Endodermal cell (in vitro differentiated cells): ENCODE measurements at regions not wholly inside any gene's neighbourhood (a gene's known extent, or its start where the extent isn't known, plus 50 kb on each side); places are given as distances from the start of the nearest gene placed in this dataset.

Experiments used
- DNase-seq: peaks from one replicate; pipeline ENCODE4 v3.0.0-alpha.2; 2017
- H3K27ac ChIP-seq: 2 replicates; pipeline ENCODE4 v1.5.1; 2013; ENCODE audit warnings: mild to moderate bottlenecking, low read depth, low read length, moderate library complexity
- H3K27me3 ChIP-seq: 2 replicates; pipeline ENCODE4 v1.6.1; 2013; ENCODE audit warnings: mild to moderate bottlenecking, low read length, moderate library complexity; ENCODE audit not compliant: insufficient read depth, control insufficient read depth, poor library complexity, severe bottlenecking
- H3K36me3 ChIP-seq: 2 replicates; pipeline ENCODE4 v1.7.0; 2013; ENCODE audit warnings: mild to moderate bottlenecking, low read length, moderate library complexity; ENCODE audit not compliant: control insufficient read depth, insufficient read depth
- H3K4me1 ChIP-seq: one replicate; pipeline ENCODE4 v1.7.0; 2013; ENCODE audit warnings: low read length; ENCODE audit not compliant: control insufficient read depth, insufficient read depth
- H3K4me3 ChIP-seq: 2 replicates; pipeline ENCODE4 v1.5.1; 2013; ENCODE audit warnings: mild to moderate bottlenecking, low read length, moderate library complexity
- H3K9ac ChIP-seq: 2 replicates; pipeline ENCODE4 v1.6.1; 2013; ENCODE audit warnings: mild to moderate bottlenecking, low read length, moderate library complexity; ENCODE audit not compliant: poor library complexity, severe bottlenecking; ENCODE audit errors: extremely low read depth
- H3K9me3 ChIP-seq: 2 replicates; pipeline ENCODE4 v1.6.1; 2013; ENCODE audit warnings: mild to moderate bottlenecking, low read length, moderate library complexity; ENCODE audit not compliant: control insufficient read depth
- H3K27ac Mint-ChIP-seq: 2 replicates; pipeline ENCODE4 v1.8.0; 2020; ENCODE audit warnings: mixed read lengths
- H3K27me3 Mint-ChIP-seq: 2 replicates; pipeline ENCODE4 v1.8.0; 2021; ENCODE audit warnings: mild to moderate bottlenecking, mixed read lengths; ENCODE audit not compliant: insufficient read depth
- H3K36me3 Mint-ChIP-seq: 2 replicates; pipeline ENCODE4 v1.8.0; 2020; ENCODE audit warnings: low read depth, mixed read lengths
- H3K4me1 Mint-ChIP-seq: 2 replicates; pipeline ENCODE4 v1.8.0; 2020; ENCODE audit warnings: mixed read lengths
- H3K4me3 Mint-ChIP-seq: 2 replicates; pipeline ENCODE4 v1.8.0; 2020; ENCODE audit warnings: mild to moderate bottlenecking, moderate library complexity, mixed read lengths
- H3K9me3 Mint-ChIP-seq: 2 replicates; pipeline ENCODE4 v1.8.0; 2020; ENCODE audit warnings: mild to moderate bottlenecking, mixed read lengths
- WGBS, 2 experiments: methylation state at CpG; one replicate each; pipeline versions ENCODE4 v1.1.5 to v1.1.7; 2013; ENCODE audit warnings: missing lambda C conversion rate in 2 of 2, mixed read lengths in 1 of 2; ENCODE audit not compliant: insufficient coverage in 1 of 2, insufficient read length in 1 of 2; 5-methylcytosine and 5-hydroxymethylcytosine counted together
- TF ChIP-seq, protein P1 (sequence below): fragments of 200-600 bp; sonication (generic); conservative IDR thresholded peaks from 2 replicates; pipeline ENCODE4 v1.5.0; 2021; ENCODE audit warnings: antibody characterized with exemption, mild to moderate bottlenecking

DNA sequence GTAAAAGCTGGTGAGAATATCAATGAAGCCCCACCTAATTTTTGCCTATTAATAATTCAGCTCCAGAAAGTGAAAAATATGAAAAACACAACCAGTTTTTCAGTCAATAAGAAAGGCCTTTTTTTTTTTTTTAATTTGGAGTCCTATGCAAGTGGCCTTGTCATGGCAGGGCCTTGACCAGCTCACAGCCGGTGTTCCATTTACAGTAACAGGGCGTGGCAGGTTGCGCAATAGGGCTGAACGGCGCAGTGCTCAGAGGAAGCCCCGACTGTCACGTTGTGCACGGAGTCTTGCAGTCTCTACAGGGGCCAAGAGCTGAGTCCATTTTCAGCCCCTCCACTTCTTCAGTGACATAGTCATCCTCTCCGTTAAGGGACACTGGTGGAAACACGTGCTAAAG lies 184.1 kb upstream of the FN1 start:
- H3K27ac Mint-ChIP-seq = peak overlapping the region; percentile 94
- H3K4me3 ChIP-seq = peak overlapping the region; percentile 71
- H3K4me1 ChIP-seq = peaks cover 22% of the 10 kb centered on the region
- no peak for DNase-seq
- peak overlapping the region; percentile 57 for H3K9ac ChIP-seq
- H3K36me3 Mint-ChIP-seq = peaks cover 7% of the 10 kb centered on the region
- 90 to 95% methylated on average over 10 of the region's 10 CpGs for WGBS, 2 experiments
- no peak overlapping the region for H3K4me3 Mint-ChIP-seq
- H3K27me3 Mint-ChIP-seq = no peaks in the 10 kb centered on the region
- H3K36me3 ChIP-seq = peaks cover 8% of the 10 kb centered on the region
- peaks cover 47% of the 10 kb centered on the region for H3K4me1 Mint-ChIP-seq
- no peaks in the 10 kb centered on the region for H3K27me3 ChIP-seq
- peak overlapping the region; percentile 85 for H3K27ac ChIP-seq
- peaks cover 21% of the 10 kb centered on the region for H3K9me3 Mint-ChIP-seq
- peaks cover 29% of the 10 kb centered on the region for H3K9me3 ChIP-seq
- TF ChIP-seq, protein P1, sequence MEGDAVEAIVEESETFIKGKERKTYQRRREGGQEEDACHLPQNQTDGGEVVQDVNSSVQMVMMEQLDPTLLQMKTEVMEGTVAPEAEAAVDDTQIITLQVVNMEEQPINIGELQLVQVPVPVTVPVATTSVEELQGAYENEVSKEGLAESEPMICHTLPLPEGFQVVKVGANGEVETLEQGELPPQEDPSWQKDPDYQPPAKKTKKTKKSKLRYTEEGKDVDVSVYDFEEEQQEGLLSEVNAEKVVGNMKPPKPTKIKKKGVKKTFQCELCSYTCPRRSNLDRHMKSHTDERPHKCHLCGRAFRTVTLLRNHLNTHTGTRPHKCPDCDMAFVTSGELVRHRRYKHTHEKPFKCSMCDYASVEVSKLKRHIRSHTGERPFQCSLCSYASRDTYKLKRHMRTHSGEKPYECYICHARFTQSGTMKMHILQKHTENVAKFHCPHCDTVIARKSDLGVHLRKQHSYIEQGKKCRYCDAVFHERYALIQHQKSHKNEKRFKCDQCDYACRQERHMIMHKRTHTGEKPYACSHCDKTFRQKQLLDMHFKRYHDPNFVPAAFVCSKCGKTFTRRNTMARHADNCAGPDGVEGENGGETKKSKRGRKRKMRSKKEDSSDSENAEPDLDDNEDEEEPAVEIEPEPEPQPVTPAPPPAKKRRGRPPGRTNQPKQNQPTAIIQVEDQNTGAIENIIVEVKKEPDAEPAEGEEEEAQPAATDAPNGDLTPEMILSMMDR = no peak

GRCh38 chr2:215619022-215619958 lies 183.4 kb upstream of the FN1 start:
- H3K9me3 Mint-ChIP-seq = peaks cover 26% of the 10 kb centered on the region
- Histone ChIP-seq H3K9me3 (peaks cover 36% of the 10 kb centered on the region), H3K4me3 (peak overlapping the region; percentile 71), H3K4me1 (peaks cover 17% of the 10 kb centered on the region), H3K27me3 (no peaks in the 10 kb centered on the region), H3K36me3 (peaks cover 8% of the 10 kb centered on the region), H3K9ac (peak overlapping the region; percentile 57), H3K27ac (peak overlapping the region; percentile 85)
- peaks cover 13% of the 10 kb centered on the region for H3K36me3 Mint-ChIP-seq
- 44 to 61% methylated on average over 6 to 14 of the region's 14 CpGs for WGBS, 2 experiments
- H3K4me1 Mint-ChIP-seq = peaks cover 47% of the 10 kb centered on the region
- peak; percentile 82 for DNase-seq
- no peak overlapping the region for H3K4me3 Mint-ChIP-seq
- peak overlapping the region; percentile 94 for H3K27ac Mint-ChIP-seq
- no peaks in the 10 kb centered on the region for H3K27me3 Mint-ChIP-seq
- TF ChIP-seq, protein P1 = no peak

- H3K4me1 Mint-ChIP-seq = peaks cover 52% of the 10 kb centered on the region
- Histone ChIP-seq H3K36me3 (peaks cover 8% of the 10 kb centered on the region), H3K9me3 (peaks cover 37% of the 10 kb centered on the region), H3K4me3 (peak overlapping the region; percentile 63), H3K27me3 (no peaks in the 10 kb centered on the region), H3K9ac (no peak overlapping the region), H3K27ac (no peak overlapping the region), H3K4me1 (peaks cover 17% of the 10 kb centered on the region)
- H3K27ac Mint-ChIP-seq = no peak overlapping the region
- H3K9me3 Mint-ChIP-seq = peaks cover 35% of the 10 kb centered on the region
- TF ChIP-seq, protein P1 = no peak
- 84% methylated on average over 1 of the region's 1 CpG; no CpG with 5 or more reads in 1 of the 2 experiments for WGBS, 2 experiments
- no peak overlapping the region for H3K4me3 Mint-ChIP-seq
- no peaks in the 10 kb centered on the region for H3K27me3 Mint-ChIP-seq
- no peak for DNase-seq
- peaks cover 14% of the 10 kb centered on the region for H3K36me3 Mint-ChIP-seq
These were observed 182.3 kb upstream of the FN1 start for GRCh38 chr2:215618145-215618544.
